ENCODE measurements at regions not wholly inside any gene's neighbourhood (a gene's known extent, or its start where the extent isn't known, plus 50 kb on each side); places are given as distances from the start of the nearest gene placed in this dataset.

DNA sequence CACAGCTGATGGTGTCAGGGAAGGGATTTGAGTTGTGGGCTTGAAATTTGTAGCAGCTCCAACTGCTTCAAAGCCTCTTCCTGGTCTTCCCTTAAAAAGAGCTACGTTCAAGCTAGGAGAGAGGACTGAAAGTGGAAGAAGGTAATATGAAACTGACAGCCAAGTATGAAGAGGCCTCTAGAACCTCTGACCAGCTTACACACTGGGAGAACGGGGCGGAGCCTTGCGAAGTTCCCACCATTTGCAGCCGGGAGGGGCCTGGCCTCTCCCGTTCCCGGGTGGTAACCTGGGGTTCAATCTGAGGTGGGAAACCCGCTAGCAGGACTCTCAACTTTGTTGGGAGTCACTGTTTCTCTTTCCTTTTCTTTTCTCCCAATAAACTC, 97.8 kb upstream of the PDE10A start:
- no peak overlapping the region for H3K4me3 ChIP-seq (replicated peaks; ENCODE audit: insufficient read depth, low read length)
- no peak for DNase-seq (ENCODE audit: low read depth in 1 of 2, low spot score in 1 of 2)
- no peak overlapping the region for H3K27ac ChIP-seq (replicated peaks)
- H3K27me3 ChIP-seq (ENCODE audit: insufficient read depth, poor library complexity, severe bottlenecking): no peaks in the 10 kb centered on the region
- TF ChIP-seq, protein P1, sequence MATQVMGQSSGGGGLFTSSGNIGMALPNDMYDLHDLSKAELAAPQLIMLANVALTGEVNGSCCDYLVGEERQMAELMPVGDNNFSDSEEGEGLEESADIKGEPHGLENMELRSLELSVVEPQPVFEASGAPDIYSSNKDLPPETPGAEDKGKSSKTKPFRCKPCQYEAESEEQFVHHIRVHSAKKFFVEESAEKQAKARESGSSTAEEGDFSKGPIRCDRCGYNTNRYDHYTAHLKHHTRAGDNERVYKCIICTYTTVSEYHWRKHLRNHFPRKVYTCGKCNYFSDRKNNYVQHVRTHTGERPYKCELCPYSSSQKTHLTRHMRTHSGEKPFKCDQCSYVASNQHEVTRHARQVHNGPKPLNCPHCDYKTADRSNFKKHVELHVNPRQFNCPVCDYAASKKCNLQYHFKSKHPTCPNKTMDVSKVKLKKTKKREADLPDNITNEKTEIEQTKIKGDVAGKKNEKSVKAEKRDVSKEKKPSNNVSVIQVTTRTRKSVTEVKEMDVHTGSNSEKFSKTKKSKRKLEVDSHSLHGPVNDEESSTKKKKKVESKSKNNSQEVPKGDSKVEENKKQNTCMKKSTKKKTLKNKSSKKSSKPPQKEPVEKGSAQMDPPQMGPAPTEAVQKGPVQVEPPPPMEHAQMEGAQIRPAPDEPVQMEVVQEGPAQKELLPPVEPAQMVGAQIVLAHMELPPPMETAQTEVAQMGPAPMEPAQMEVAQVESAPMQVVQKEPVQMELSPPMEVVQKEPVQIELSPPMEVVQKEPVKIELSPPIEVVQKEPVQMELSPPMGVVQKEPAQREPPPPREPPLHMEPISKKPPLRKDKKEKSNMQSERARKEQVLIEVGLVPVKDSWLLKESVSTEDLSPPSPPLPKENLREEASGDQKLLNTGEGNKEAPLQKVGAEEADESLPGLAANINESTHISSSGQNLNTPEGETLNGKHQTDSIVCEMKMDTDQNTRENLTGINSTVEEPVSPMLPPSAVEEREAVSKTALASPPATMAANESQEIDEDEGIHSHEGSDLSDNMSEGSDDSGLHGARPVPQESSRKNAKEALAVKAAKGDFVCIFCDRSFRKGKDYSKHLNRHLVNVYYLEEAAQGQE (IDR thresholded peaks at IDR 0.05; ENCODE audit: insufficient replicate concordance, low read depth): no peak
- TF ChIP-seq, protein P2, sequence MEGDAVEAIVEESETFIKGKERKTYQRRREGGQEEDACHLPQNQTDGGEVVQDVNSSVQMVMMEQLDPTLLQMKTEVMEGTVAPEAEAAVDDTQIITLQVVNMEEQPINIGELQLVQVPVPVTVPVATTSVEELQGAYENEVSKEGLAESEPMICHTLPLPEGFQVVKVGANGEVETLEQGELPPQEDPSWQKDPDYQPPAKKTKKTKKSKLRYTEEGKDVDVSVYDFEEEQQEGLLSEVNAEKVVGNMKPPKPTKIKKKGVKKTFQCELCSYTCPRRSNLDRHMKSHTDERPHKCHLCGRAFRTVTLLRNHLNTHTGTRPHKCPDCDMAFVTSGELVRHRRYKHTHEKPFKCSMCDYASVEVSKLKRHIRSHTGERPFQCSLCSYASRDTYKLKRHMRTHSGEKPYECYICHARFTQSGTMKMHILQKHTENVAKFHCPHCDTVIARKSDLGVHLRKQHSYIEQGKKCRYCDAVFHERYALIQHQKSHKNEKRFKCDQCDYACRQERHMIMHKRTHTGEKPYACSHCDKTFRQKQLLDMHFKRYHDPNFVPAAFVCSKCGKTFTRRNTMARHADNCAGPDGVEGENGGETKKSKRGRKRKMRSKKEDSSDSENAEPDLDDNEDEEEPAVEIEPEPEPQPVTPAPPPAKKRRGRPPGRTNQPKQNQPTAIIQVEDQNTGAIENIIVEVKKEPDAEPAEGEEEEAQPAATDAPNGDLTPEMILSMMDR (IDR thresholded peaks at IDR 0.05; ENCODE audit: insufficient read depth, low read length): no peak
- TF ChIP-seq SPI1 (IDR thresholded peaks at IDR 0.05; ENCODE audit: borderline replicate concordance, low read depth) (no peak), POLR2AphosphoS5 (IDR thresholded peaks at IDR 0.05; ENCODE audit: low read depth) (no peak), GABPA (IDR thresholded peaks at IDR 0.05; ENCODE audit: low read depth) (no peak)

DNA sequence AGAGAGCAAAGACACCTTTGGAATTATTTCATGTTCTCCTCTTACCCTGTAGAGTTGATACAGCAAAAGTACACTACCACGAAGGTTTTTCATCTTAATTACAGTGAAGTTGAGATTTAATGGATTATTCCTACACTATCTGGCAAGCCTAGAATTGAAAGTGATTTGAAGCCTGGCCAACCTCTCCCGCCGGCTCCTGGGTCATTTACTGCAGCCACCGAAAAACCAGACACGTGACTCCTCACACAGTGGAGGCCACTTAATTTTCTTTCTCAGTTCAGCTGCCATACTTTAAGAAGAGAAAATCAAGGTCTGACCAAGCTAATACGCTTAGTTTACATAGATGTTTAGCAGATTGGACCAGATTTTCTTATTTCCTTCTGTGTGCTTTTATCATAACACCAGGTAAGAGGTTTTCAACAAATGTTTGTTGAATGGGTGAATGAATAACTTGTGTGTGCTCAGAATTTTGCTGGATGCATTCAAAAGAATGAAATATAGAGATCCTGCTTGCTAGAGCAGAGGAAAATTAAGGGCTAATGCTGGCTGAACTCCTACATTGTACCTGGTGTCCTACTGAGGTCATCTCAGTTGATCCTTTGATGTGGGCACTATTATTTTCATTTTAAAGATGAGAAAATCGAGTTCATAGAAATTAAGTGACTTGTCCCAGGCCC, 97.2 kb upstream of the PDE10A start:
- DNase-seq (ENCODE audit: low read depth in 1 of 2, low spot score in 1 of 2): no peak
- Histone ChIP-seq H3K27ac (replicated peaks) (no peak overlapping the region), H3K4me3 (replicated peaks; ENCODE audit: insufficient read depth, low read length) (no peak overlapping the region), H3K27me3 (ENCODE audit: insufficient read depth, poor library complexity, severe bottlenecking) (no peaks in the 10 kb centered on the region)
- TF ChIP-seq POLR2AphosphoS5 (IDR thresholded peaks at IDR 0.05; ENCODE audit: low read depth) (no peak), SPI1 (IDR thresholded peaks at IDR 0.05; ENCODE audit: borderline replicate concordance, low read depth) (no peak), GABPA (IDR thresholded peaks at IDR 0.05; ENCODE audit: low read depth) (no peak)
- TF ChIP-seq, protein P2 (IDR thresholded peaks at IDR 0.05; ENCODE audit: insufficient read depth, low read length): no peak
- TF ChIP-seq, protein P1 (IDR thresholded peaks at IDR 0.05; ENCODE audit: insufficient replicate concordance, low read depth): no peak

DNA sequence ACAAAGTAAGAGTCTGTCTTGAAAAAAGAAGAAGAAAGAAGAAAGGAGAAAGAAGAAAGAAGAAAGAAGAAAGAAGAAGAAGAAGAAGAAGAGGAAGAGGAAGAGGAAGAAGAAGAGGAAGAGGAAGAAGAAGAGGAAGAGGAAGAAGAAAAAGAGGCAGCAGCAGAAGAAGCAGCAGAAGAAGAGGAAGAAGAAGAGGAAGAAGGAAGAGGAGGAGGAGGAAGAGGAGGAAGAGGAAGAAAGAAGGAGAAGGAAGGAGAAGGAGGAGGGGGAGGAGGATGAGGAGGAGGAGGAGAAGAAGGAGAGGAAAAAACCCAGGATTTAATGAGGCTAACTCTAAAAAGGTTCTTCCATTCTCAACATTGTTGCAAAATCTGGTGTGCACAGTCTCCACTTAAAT, 95.4 kb upstream of the PDE10A start:
- TF ChIP-seq POLR2AphosphoS5 (IDR thresholded peaks at IDR 0.05; ENCODE audit: low read depth) (no peak), GABPA (IDR thresholded peaks at IDR 0.05; ENCODE audit: low read depth) (no peak), SPI1 (IDR thresholded peaks at IDR 0.05; ENCODE audit: borderline replicate concordance, low read depth) (no peak)
- TF ChIP-seq, protein P1 (IDR thresholded peaks at IDR 0.05; ENCODE audit: insufficient replicate concordance, low read depth): no peak
- TF ChIP-seq, protein P2 (IDR thresholded peaks at IDR 0.05; ENCODE audit: insufficient read depth, low read length): no peak
- Histone ChIP-seq H3K4me3 (replicated peaks; ENCODE audit: insufficient read depth, low read length) (no peak overlapping the region), H3K27me3 (ENCODE audit: insufficient read depth, poor library complexity, severe bottlenecking) (no peaks in the 10 kb centered on the region), H3K27ac (replicated peaks) (no peak overlapping the region)
- no peak for DNase-seq (ENCODE audit: low read depth in 1 of 2, low spot score in 1 of 2)

Data from HL-60 (cell line).